Motor neuron (in vitro differentiated cells): ENCODE measurements at regions not wholly inside any gene's neighbourhood (a gene's known extent, or its start where the extent isn't known, plus 50 kb on each side); places are given as distances from the start of the nearest gene placed in this dataset.
"Not testable (repeated sequence)": the region's sequence is repeated elsewhere in the genome, so short reads cannot be mapped to it uniquely, and the experiment has no call there.

ENCODE experiments used
- ATAC-seq, 8 experiments: fragments of 200-7000 bp; cut with Tn5 transposase; replicated peaks in 6 of 8; 2 replicates each; pipeline ENCODE4 v1.8.0; 2021; ENCODE audit warnings: mild to moderate bottlenecking in 8 of 8, moderate library complexity in 8 of 8
- H3K27ac ChIP-seq, 2 donors: fragments of 250-450 bp; sonication (Bioruptor Pico); 2 replicates each; pipeline ENCODE4 v1.9.0; 2021; ENCODE audit warnings: antibody characterized with exemption in 2 of 2, mild to moderate bottlenecking in 2 of 2, moderate library complexity in 1 of 2
- H3K4me1 ChIP-seq, 2 donors: fragments of 250-450 bp; sonication (Bioruptor Pico); replicated peaks in 1 of 2; 2 replicates each; pipeline ENCODE4 v1.6.1; 2021; ENCODE audit warnings: antibody characterized with exemption in 2 of 2, mild to moderate bottlenecking in 2 of 2, moderate library complexity in 1 of 2
- H3K4me3 ChIP-seq, 5 donors: fragments of 250-450 bp; sonication (Bioruptor Pico); 2 replicates each; pipeline ENCODE4 v1.9.0; 2021; ENCODE audit warnings: antibody characterized with exemption in 5 of 5, mild to moderate bottlenecking in 5 of 5, moderate library complexity in 4 of 5
- WGBS, 10 experiments: fragments of 450-650 bp; shearing (Covaris generic); methylation state at CpG; one replicate each; pipeline ENCODE4 v1.0.0; 2022; 5-methylcytosine and 5-hydroxymethylcytosine counted together
- in situ Hi-C, 9 experiments: fragments of 400-800 bp; cut with MboI; loops; one replicate each; pipeline ENCODE4 v1.15.0; 2021; ENCODE audit warnings: low sequenced_read_pairs in 9 of 9, low pct_unique_long_range_greater_than_20kb in 2 of 9; ENCODE audit not compliant: unreplicated experiment in 9 of 9

GRCh38 chr13:67950603-67951002 is 720.5 kb upstream of the PCDH9 start:
- 23 to 100% (median 93%) methylated on average over 2 to 3 of the region's 3 CpGs for WGBS, 10 experiments
- ATAC-seq: no peak
- Histone ChIP-seq H3K27ac (no peak overlapping the region), H3K4me3 (no peak overlapping the region), H3K4me1 (peaks cover 0 to 2% of the 10 kb centered on the region in 2 donors)
- in situ Hi-C loops: no loop called here

GRCh38 chr13:67946131-67946530 is 716.0 kb upstream of the PCDH9 start:
- peaks cover 0 to 2% of the 10 kb centered on the region in 2 donors for H3K4me1 ChIP-seq
- no peak overlapping the region for H3K4me3 ChIP-seq
- 27 to 100% (median 87%) methylated on average over 3 to 4 of the region's 4 CpGs for WGBS, 10 experiments
- no peak overlapping the region for H3K27ac ChIP-seq
- in situ Hi-C loops: no loop called here
- no peak for ATAC-seq

DNA sequence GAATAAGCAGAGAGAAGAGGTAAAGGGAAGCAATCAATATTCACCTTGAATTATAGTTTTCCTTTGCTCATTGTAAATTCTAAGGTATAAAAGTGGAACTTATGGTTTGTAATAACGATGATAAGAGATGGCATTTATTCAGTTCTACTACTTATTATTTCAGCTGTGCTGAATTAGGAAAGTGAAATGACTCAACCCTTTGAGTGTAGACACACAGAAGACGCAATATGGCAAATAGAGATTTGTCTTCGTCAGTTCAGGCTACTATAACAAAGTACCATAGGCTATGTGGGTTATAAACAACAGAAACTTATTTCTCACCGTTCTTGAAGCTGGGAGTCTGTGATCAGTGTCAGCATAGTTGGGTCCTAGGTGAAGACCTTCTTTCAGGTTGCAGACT is 713.0 kb upstream of the PCDH9 start:
- in situ Hi-C loops: no loop called here
- WGBS, 10 experiments: 15 to 100% (median 86%) methylated on average over 1 to 4 of the region's 4 CpGs
- Histone ChIP-seq H3K4me1 (peaks cover 0 to 2% of the 10 kb centered on the region in 2 donors), H3K27ac (no peak overlapping the region), H3K4me3 (no peak overlapping the region)
- no peak for ATAC-seq

DNA sequence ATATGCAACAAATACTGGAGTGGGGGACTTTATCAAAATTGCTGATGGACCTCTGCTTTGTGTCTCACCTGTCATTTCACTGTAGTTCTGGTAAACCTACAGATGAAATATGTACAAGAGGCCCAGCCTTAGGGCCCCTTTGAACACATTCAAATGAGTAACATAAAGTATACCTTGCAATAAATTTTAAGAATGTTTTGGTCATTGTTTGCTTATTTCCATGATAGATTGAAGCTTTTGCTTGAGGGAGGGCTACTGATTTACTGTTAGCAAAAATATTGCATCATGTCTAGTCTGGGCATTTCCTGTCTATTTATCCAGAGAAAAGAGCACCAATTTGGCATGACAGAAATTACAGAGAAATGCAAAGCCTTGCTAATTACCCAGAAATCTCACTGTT is 705.5 kb upstream of the PCDH9 start:
- no peak overlapping the region for H3K27ac ChIP-seq
- H3K4me1 ChIP-seq: no peaks in the 10 kb centered on the region
- H3K4me3 ChIP-seq: no peak overlapping the region
- peak in 5 of 8 experiments; percentile 25 to 68 (median 41) for ATAC-seq
- in situ Hi-C loops: no loop called here

DNA sequence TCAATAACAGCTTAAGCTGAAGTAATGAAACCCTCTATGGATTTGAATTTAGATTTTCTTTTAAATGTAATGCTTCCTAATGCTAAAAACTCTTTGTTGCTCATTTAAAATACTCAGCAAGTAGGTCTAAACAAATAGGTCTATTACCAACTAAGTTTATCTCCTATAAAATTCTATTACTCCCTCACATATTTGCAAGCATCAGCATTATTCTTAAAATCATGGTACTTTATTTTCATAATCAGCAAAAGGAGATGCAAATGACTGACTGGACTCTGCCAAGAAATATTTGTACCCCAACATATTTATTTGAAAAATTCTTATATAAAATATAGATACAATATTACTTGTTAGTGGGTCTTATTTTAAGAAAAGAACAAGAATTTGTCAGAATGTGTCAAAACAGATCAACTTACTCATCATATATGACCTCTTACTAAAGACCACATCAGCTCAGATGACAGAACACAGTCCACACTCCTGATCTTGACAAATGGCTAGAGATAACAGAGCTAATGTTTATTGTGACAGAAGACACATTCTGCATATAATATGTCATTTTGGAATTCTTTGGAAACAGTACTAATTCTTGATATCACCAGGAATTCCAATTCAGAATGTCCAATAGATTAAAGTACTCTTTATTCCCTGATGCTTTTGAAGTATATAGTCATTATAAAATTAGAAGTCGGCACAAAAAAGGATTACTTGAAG is 704.6 kb upstream of the PCDH9 start:
- WGBS, 10 experiments: 0 to 100% (median 82%) methylated on average over 1 of the region's 1 CpG
- ATAC-seq: no peak
- Histone ChIP-seq H3K4me1 (no peaks in the 10 kb centered on the region), H3K27ac (no peak overlapping the region), H3K4me3 (no peak overlapping the region)
- in situ Hi-C loops: no loop called here

- H3K4me1 ChIP-seq: no peaks in the 10 kb centered on the region
- no peak for ATAC-seq
- no peak overlapping the region for H3K4me3 ChIP-seq
- in situ Hi-C loops: no loop called here
- 17 to 100% (median 83%) methylated on average over 1 to 5 of the region's 5 CpGs; no CpG with 5 or more reads in 1 of the 10 experiments for WGBS, 10 experiments
- H3K27ac ChIP-seq: no peak overlapping the region
These were observed 702.9 kb upstream of the PCDH9 start for GRCh38 chr13:67932991-67933390.

GRCh38 chr13:67917291-67917987 is 687.3 kb upstream of the PCDH9 start:
- Histone ChIP-seq H3K4me3 (no peak overlapping the region), H3K27ac (no peak overlapping the region), H3K4me1 (peaks cover 0 to 20% of the 10 kb centered on the region in 2 donors)
- in situ Hi-C loops: no loop called here
- ATAC-seq: peak in 5 of 8 experiments; percentile 85 to 97 (median 94)
- WGBS, 10 experiments: 0 to 85% (median 45%) methylated on average over 2 to 5 of the region's 5 CpGs; no CpG with 5 or more reads in 1 of the 10 experiments

- Histone ChIP-seq H3K4me1 (peaks cover 0 to 20% of the 10 kb centered on the region in 2 donors), H3K27ac (no peak overlapping the region), H3K4me3 (no peak overlapping the region)
- 0 to 100% (median 94%) methylated on average over 1 of the region's 1 CpG for WGBS, 10 experiments
- no peak for ATAC-seq
- in situ Hi-C loops: no loop called here
These were observed 686.5 kb upstream of the PCDH9 start for GRCh38 chr13:67916650-67917049.

DNA sequence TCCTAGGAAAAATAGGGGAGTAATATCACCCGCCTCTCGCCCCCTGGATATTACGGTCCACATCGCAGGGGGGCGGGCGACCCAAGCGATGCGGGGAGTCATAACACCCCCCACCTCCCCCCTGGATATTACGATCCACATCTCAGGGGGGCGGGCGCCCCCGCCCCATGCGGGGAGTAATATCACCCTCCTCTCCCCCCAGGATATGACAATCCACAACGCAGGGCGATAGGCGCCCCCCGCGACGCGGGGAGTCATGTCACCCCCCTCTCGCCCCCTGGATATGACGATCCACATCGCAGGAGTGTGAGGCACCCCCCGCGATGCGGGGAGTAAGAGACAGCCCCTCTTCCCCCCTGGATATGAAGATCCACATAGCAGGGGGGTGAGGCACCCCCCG is 684.4 kb upstream of the PCDH9 start:
- no peak overlapping the region for H3K4me3 ChIP-seq
- ATAC-seq: no peak
- in situ Hi-C loops: no loop called here
- no peak overlapping the region for H3K27ac ChIP-seq
- WGBS, 10 experiments: no CpG with 5 or more reads among the region's 27 CpGs
- H3K4me1 ChIP-seq: peaks cover 0 to 20% of the 10 kb centered on the region in 2 donors

DNA sequence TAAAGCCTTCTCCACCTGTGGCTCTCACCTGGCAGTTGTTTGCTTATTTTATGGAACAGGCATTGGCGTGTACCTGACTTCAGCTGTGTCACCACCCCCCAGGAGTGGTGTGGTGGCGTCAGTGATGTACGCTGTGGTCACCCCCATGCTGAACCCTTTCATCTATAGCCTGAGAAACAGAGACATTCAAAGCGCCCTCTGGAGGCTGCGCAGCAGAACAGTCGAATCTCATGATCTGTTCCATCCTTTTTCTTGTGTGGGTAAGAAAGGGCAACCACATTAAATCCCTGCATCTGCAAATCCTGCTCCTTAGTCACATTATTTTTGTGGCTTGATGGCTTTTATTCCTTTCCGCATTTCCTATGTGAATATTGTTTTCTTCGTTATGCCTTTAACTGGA is 672.8 kb upstream of the PCDH9 start:
- WGBS, 10 experiments: 0 to 100% (median 50%) methylated on average over 1 to 3 of the region's 8 CpGs; no CpG with 5 or more reads in 6 of the 10 experiments
- H3K27ac ChIP-seq, ATAC-seq, in situ Hi-C loops, H3K4me1 ChIP-seq, H3K4me3 ChIP-seq: not testable (repeated sequence)

GRCh38 chr13:67880916-67881315 is 650.8 kb upstream of the PCDH9 start:
- H3K4me3 ChIP-seq: no peak overlapping the region
- no peaks in the 10 kb centered on the region for H3K4me1 ChIP-seq
- ATAC-seq: peak in 1 of 8 experiments; percentile 52
- WGBS, 10 experiments: 0 to 100% (median 89%) methylated on average over 1 of the region's 1 CpG; no CpG with 5 or more reads in 3 of the 10 experiments
- in situ Hi-C loops: no loop called here
- no peak overlapping the region for H3K27ac ChIP-seq

DNA sequence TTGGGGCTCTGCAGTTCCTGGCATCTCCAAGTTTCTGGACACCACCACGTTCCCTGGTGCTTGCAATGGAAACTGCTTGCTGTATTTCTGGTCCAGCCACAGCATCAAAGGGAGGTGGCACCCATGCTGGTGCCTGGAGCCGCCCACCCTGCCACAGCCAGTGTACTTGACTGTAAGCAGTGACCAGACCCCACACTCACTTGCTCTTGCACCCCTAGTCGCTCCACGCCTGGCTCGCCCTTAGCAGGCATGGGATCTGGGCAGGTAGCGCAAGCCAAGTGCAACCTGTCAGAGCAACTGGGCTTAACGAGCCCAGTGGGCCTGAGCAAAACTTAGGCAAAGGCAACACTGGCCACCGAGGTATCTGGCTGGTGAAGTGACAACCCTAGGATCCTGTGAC is 648.2 kb upstream of the PCDH9 start:
- Histone ChIP-seq H3K4me3 (no peak overlapping the region), H3K4me1 (no peaks in the 10 kb centered on the region), H3K27ac (no peak overlapping the region)
- 0 to 100% (median 89%) methylated on average over 1 to 4 of the region's 8 CpGs; no CpG with 5 or more reads in 3 of the 10 experiments for WGBS, 10 experiments
- in situ Hi-C loops: no loop called here
- no peak for ATAC-seq

GRCh38 chr13:67877031-67877430 is 646.9 kb upstream of the PCDH9 start:
- Histone ChIP-seq H3K4me3 (no peak overlapping the region), H3K4me1 (no peaks in the 10 kb centered on the region), H3K27ac (no peak overlapping the region)
- 75 to 100% (median 89%) methylated on average over 2 to 4 of the region's 5 CpGs; no CpG with 5 or more reads in 6 of the 10 experiments for WGBS, 10 experiments
- ATAC-seq: no peak
- in situ Hi-C loops: no loop called here

GRCh38 chr13:67867206-67867605 is 637.1 kb upstream of the PCDH9 start:
- in situ Hi-C loops: no loop called here
- WGBS, 10 experiments: 3 to 94% (median 74%) methylated on average over 1 to 2 of the region's 2 CpGs
- ATAC-seq: no peak
- Histone ChIP-seq H3K27ac (no peak overlapping the region), H3K4me3 (no peak overlapping the region), H3K4me1 (no peaks in the 10 kb centered on the region)
